GM19025 (cell line): ENCODE measurements at regions not wholly inside any gene's neighbourhood (a gene's known extent, or its start where the extent isn't known, plus 50 kb on each side); places are given as distances from the start of the nearest gene placed in this dataset.
"Not testable (repeated sequence)": the region's sequence is repeated elsewhere in the genome, so short reads cannot be mapped to it uniquely, and the experiment has no call there.

Source experiments
- ATAC-seq: cut with Tn5 transposase; IDR thresholded peaks from one replicate; pipeline ENCODE4 v1.9.1; 2021; ENCODE audit warnings: mild to moderate bottlenecking, low read depth, moderate library complexity; ENCODE audit not compliant: unreplicated experiment

GRCh38 chr10:57113545-57113944 is 752.5 kb upstream of the ZWINT start:
- ATAC-seq: no peak

GRCh38 chr10:57102236-57102635 is 741.2 kb upstream of the ZWINT start:
- ATAC-seq: no peak

GRCh38 chr10:57098146-57098545 is 737.1 kb upstream of the ZWINT start:
- ATAC-seq: no peak

- ATAC-seq: no peak
Measured at GRCh38 chr10:57096044-57096443, 735.0 kb upstream of the ZWINT start.

- no peak for ATAC-seq
Measured at GRCh38 chr10:57094965-57095364, 733.9 kb upstream of the ZWINT start.

GRCh38 chr10:57094083-57094482 is 733.0 kb upstream of the ZWINT start:
- no peak for ATAC-seq

GRCh38 chr10:57053530-57053929 is 692.5 kb upstream of the ZWINT start:
- ATAC-seq: no peak

- no peak for ATAC-seq
Measured at GRCh38 chr10:57049096-57049495, 688.0 kb upstream of the ZWINT start.

- no peak for ATAC-seq
Measured at GRCh38 chr10:57038531-57038930, 677.5 kb upstream of the ZWINT start.

GRCh38 chr10:57035310-57035709 is 674.3 kb upstream of the ZWINT start:
- ATAC-seq: no peak

GRCh38 chr10:57032301-57032700 is 671.2 kb upstream of the ZWINT start:
- not testable (repeated sequence) for ATAC-seq

GRCh38 chr10:57031346-57031745 is 670.3 kb upstream of the ZWINT start:
- no peak for ATAC-seq

GRCh38 chr10:57026307-57026706 is 665.2 kb upstream of the ZWINT start:
- ATAC-seq: no peak

- ATAC-seq: no peak
Measured at GRCh38 chr10:57023626-57024025, 662.6 kb upstream of the ZWINT start.

- no peak for ATAC-seq
Measured at GRCh38 chr10:57018452-57018851, 657.4 kb upstream of the ZWINT start.

- no peak for ATAC-seq
Measured at GRCh38 chr10:57017356-57018037, 656.4 kb upstream of the ZWINT start.

GRCh38 chr10:57015595-57016318 is 654.7 kb upstream of the ZWINT start:
- ATAC-seq: no peak

- no peak for ATAC-seq
Measured at GRCh38 chr10:57015187-57015586, 654.1 kb upstream of the ZWINT start.

- no peak for ATAC-seq
Measured at GRCh38 chr10:57014758-57015157, 653.7 kb upstream of the ZWINT start.

- ATAC-seq: no peak
Measured at GRCh38 chr10:57008189-57008588, 647.1 kb upstream of the ZWINT start.

GRCh38 chr10:56991591-56992069 is 630.6 kb upstream of the ZWINT start:
- ATAC-seq: no peak

- ATAC-seq: no peak
Measured at GRCh38 chr10:56975513-56975912, 614.5 kb upstream of the ZWINT start.
